H9 (cell line): ENCODE measurements at regions not wholly inside any gene's neighbourhood (a gene's known extent, or its start where the extent isn't known, plus 50 kb on each side); places are given as distances from the start of the nearest gene placed in this dataset.

Experiments
- DNase-seq: peaks from one replicate; pipeline ENCODE4 v3.0.0-alpha.2; 2017
- H2AFZ ChIP-seq: one replicate; pipeline ENCODE4 v1.6.1; 2013; ENCODE audit warnings: mild to moderate bottlenecking, low read length, control low read depth, moderate library complexity
- H2AK5ac ChIP-seq: 2 replicates; pipeline ENCODE4 v1.6.1; 2013; ENCODE audit warnings: low read length, control low read depth, mixed read lengths; ENCODE audit not compliant: insufficient read length
- H2BK120ac ChIP-seq: one replicate; pipeline ENCODE4 v1.6.1; 2013; ENCODE audit warnings: low read depth, mild to moderate bottlenecking, low read length, control low read depth, inconsistent platforms; ENCODE audit not compliant: poor library complexity, severe bottlenecking
- H2BK12ac ChIP-seq: 2 replicates; pipeline ENCODE4 v1.6.1; 2013; ENCODE audit warnings: low read length, control low read depth, mixed read lengths, low read depth; ENCODE audit not compliant: insufficient read length
- H2BK15ac ChIP-seq: 2 replicates; pipeline ENCODE4 v1.6.1; 2013; ENCODE audit warnings: low read depth, low read length, control low read depth
- H2BK20ac ChIP-seq: one replicate; pipeline ENCODE4 v1.6.1; 2013; ENCODE audit warnings: low read depth, mild to moderate bottlenecking, low read length, control low read depth, inconsistent platforms; ENCODE audit not compliant: poor library complexity, severe bottlenecking
- H2BK5ac ChIP-seq: 2 replicates; pipeline ENCODE4 v1.6.1; 2013; ENCODE audit warnings: low read length, control low read depth, mixed read lengths; ENCODE audit not compliant: insufficient read length
- H3K14ac ChIP-seq: 2 replicates; pipeline ENCODE4 v1.6.1; 2013; ENCODE audit warnings: low read length, control low read depth; ENCODE audit not compliant: insufficient read depth
- H3K18ac ChIP-seq: 2 replicates; pipeline ENCODE4 v1.6.1; 2013; ENCODE audit warnings: low read depth, mild to moderate bottlenecking, mixed read lengths, low read length, control low read depth; ENCODE audit not compliant: insufficient read length
- H3K23ac ChIP-seq: 2 replicates; pipeline ENCODE4 v1.6.1; 2013; ENCODE audit warnings: low read length, control low read depth, mixed read lengths, low read depth; ENCODE audit not compliant: insufficient read length
- H3K23me2 ChIP-seq: 2 replicates; pipeline ENCODE4 v1.6.1; 2013; ENCODE audit warnings: low read depth, mild to moderate bottlenecking, mixed read lengths, low read length, control low read depth; ENCODE audit not compliant: insufficient read length, poor library complexity, severe bottlenecking
- H3K27ac ChIP-seq: 2 replicates; pipeline ENCODE4 v1.5.1; 2013; ENCODE audit warnings: low read length, control low read depth, mixed read lengths, low read depth; ENCODE audit not compliant: insufficient read length
- H3K27me3 ChIP-seq: 2 replicates; pipeline ENCODE4 v1.6.1; 2013; ENCODE audit warnings: low read length, control low read depth, inconsistent platforms; ENCODE audit not compliant: insufficient read depth
- H3K4ac ChIP-seq: 2 replicates; pipeline ENCODE4 v1.6.1; 2013; ENCODE audit warnings: low read depth, mild to moderate bottlenecking, control low read depth, inconsistent platforms, low read length, moderate library complexity
- H3K4me1 ChIP-seq: 2 replicates; pipeline ENCODE4 v1.6.1; 2013; ENCODE audit warnings: low read length, control low read depth, inconsistent platforms; ENCODE audit not compliant: insufficient read depth
- H3K4me2 ChIP-seq: 2 replicates; pipeline ENCODE4 v1.6.1; 2013; ENCODE audit warnings: low read length, control low read depth, mixed read lengths; ENCODE audit not compliant: insufficient read length, insufficient read depth
- H3K56ac ChIP-seq: 2 replicates; pipeline ENCODE4 v1.6.1; 2013; ENCODE audit warnings: low read depth, mild to moderate bottlenecking, mixed read lengths, low read length, control low read depth; ENCODE audit not compliant: insufficient read length
- H3K79me1 ChIP-seq: 2 replicates; pipeline ENCODE4 v1.6.1; 2013; ENCODE audit warnings: low read depth, mild to moderate bottlenecking, moderate library complexity, low read length, control low read depth, inconsistent platforms; ENCODE audit not compliant: insufficient read depth, poor library complexity, severe bottlenecking
- H3K79me2 ChIP-seq: 2 replicates; pipeline ENCODE4 v1.6.1; 2013; ENCODE audit warnings: low read length, control low read depth, inconsistent platforms; ENCODE audit not compliant: insufficient read depth
- H3K9ac ChIP-seq: 2 replicates; pipeline ENCODE4 v1.6.1; 2013; ENCODE audit warnings: low read length, control low read depth, mixed read lengths; ENCODE audit not compliant: insufficient read length; ENCODE audit errors: extremely low read depth
- H3K9me3 ChIP-seq: one replicate; pipeline ENCODE4 v1.6.1; 2013; ENCODE audit warnings: low read depth, low read length, inconsistent platforms; ENCODE audit not compliant: control insufficient read depth
- H3T11ph ChIP-seq: one replicate; pipeline ENCODE4 v1.6.1; 2013; ENCODE audit warnings: mild to moderate bottlenecking, low read length, control low read depth, inconsistent platforms
- H4K20me1 ChIP-seq: one replicate; pipeline ENCODE4 v1.6.1; 2013; ENCODE audit not compliant: control insufficient read depth, insufficient read length, insufficient read depth
- H4K5ac ChIP-seq: 2 replicates; pipeline ENCODE4 v1.6.1; 2013; ENCODE audit warnings: low read depth, mild to moderate bottlenecking, mixed read lengths, low read length, control low read depth; ENCODE audit not compliant: insufficient read length
- H4K8ac ChIP-seq: replicated peaks from 2 replicates; pipeline ENCODE4 v1.6.1; 2013; ENCODE audit warnings: low read length, control low read depth, mixed read lengths, low read depth; ENCODE audit not compliant: insufficient read length
- H4K91ac ChIP-seq: 2 replicates; pipeline ENCODE4 v1.6.1; 2013; ENCODE audit warnings: low read depth, mild to moderate bottlenecking, moderate library complexity, mixed read lengths, low read length, control low read depth; ENCODE audit not compliant: insufficient read length
- H3K27ac Mint-ChIP-seq, 3 experiments: 2 replicates in 2 of 3; 3 replicates in 1 of 3; pipeline ENCODE4 v1.8.0; 2020 to 2021; ENCODE audit warnings: mixed read lengths in 3 of 3, mild to moderate bottlenecking in 1 of 3, moderate library complexity in 1 of 3
- H3K27me3 Mint-ChIP-seq: 2 replicates; pipeline ENCODE4 v1.8.0; 2021; ENCODE audit warnings: low read depth, mild to moderate bottlenecking, moderate library complexity, mixed read lengths
- H3K36me3 Mint-ChIP-seq, 3 experiments: 2 replicates in 2 of 3; 3 replicates in 1 of 3; pipeline ENCODE4 v1.8.0; 2020 to 2021; ENCODE audit warnings: low read depth in 3 of 3, mixed read lengths in 3 of 3; ENCODE audit not compliant: insufficient read depth in 1 of 3
- H3K4me1 Mint-ChIP-seq, 2 experiments: 2 replicates each; pipeline ENCODE4 v1.8.0; 2020; ENCODE audit warnings: mixed read lengths in 2 of 2
- H3K4me3 Mint-ChIP-seq, 2 experiments: 2 replicates in 1 of 2; 3 replicates in 1 of 2; pipeline ENCODE4 v1.8.0; 2020 to 2021; ENCODE audit warnings: mild to moderate bottlenecking in 2 of 2, mixed read lengths in 2 of 2, moderate library complexity in 1 of 2
- H3K9me3 Mint-ChIP-seq, 2 experiments: 2 replicates in 1 of 2; 3 replicates in 1 of 2; pipeline ENCODE4 v1.8.0; 2020; ENCODE audit warnings: mild to moderate bottlenecking in 2 of 2, mixed read lengths in 2 of 2, moderate library complexity in 1 of 2
- TF ChIP-seq, protein P1 (sequence below): fragments of 200-600 bp; sonication (generic); conservative IDR thresholded peaks from 3 replicates; pipeline ENCODE4 v1.8.0; 2021; ENCODE audit warnings: antibody characterized with exemption, mild to moderate bottlenecking

DNA sequence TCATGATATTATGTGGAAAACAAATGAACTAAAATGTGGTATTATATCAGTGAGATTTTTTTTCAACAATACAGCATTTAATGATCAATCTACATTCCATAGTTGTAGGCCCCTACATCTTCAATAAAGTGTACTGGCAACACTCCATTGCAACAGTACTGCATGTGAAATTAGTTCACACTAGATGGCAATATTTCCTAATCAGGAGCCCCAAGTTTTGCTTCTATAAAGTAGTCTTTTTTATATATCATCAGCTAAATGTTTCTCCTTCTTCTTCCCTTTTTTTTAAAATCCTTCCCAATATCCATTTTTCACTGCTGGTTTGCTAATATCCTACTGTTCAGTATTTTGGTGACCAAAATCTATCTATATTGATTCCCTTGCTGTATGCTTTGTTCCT, 528.3 kb upstream of the ATXN8OS start:
- H3K9ac ChIP-seq, result no peak overlapping the region
- no peaks in the 10 kb centered on the region for H3K23me2 ChIP-seq
- no peaks in the 10 kb centered on the region for H3K9me3 ChIP-seq
- no peak overlapping the region for H4K5ac ChIP-seq
- H3K18ac ChIP-seq, result no peak overlapping the region
- H2BK20ac ChIP-seq, result no peak overlapping the region
- H3K4me2 ChIP-seq, result no peak overlapping the region
- no peak overlapping the region for H3K23ac ChIP-seq
- H3T11ph ChIP-seq, result no peak overlapping the region
- H3K56ac ChIP-seq, result no peak overlapping the region
- no peak for DNase-seq
- H3K4me1 ChIP-seq, result no peaks in the 10 kb centered on the region
- H3K4ac ChIP-seq, result no peak overlapping the region
- H2BK15ac ChIP-seq, result no peak overlapping the region
- Mint-ChIP-seq H3K36me3 (no peaks in the 10 kb centered on the region; a peak in 2 of 7 replicates), H3K27me3 (no peaks in the 10 kb centered on the region), H3K9me3 (peaks cover 0 to 4% of the 10 kb centered on the region in 2 experiments; a peak in 2 of 5 replicates), H3K4me3 (no peak overlapping the region), H3K4me1 (peaks cover 12 to 13% of the 10 kb centered on the region in 2 experiments), H3K27ac (peak overlapping the region in 2 of 3 experiments; percentile 60 to 92; a peak in 5 of 7 replicates)
- H2BK120ac ChIP-seq, result no peak overlapping the region
- H4K20me1 ChIP-seq, result no peaks in the 10 kb centered on the region
- no peak overlapping the region for H3K27ac ChIP-seq
- H2AFZ ChIP-seq, result no peak overlapping the region
- H3K79me2 ChIP-seq, result no peaks in the 10 kb centered on the region
- H2AK5ac ChIP-seq, result no peak overlapping the region
- TF ChIP-seq, protein P1, sequence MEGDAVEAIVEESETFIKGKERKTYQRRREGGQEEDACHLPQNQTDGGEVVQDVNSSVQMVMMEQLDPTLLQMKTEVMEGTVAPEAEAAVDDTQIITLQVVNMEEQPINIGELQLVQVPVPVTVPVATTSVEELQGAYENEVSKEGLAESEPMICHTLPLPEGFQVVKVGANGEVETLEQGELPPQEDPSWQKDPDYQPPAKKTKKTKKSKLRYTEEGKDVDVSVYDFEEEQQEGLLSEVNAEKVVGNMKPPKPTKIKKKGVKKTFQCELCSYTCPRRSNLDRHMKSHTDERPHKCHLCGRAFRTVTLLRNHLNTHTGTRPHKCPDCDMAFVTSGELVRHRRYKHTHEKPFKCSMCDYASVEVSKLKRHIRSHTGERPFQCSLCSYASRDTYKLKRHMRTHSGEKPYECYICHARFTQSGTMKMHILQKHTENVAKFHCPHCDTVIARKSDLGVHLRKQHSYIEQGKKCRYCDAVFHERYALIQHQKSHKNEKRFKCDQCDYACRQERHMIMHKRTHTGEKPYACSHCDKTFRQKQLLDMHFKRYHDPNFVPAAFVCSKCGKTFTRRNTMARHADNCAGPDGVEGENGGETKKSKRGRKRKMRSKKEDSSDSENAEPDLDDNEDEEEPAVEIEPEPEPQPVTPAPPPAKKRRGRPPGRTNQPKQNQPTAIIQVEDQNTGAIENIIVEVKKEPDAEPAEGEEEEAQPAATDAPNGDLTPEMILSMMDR, result peak; percentile 51; the same call in 2 of the 3 replicates
- H3K14ac ChIP-seq, result no peak overlapping the region
- H4K8ac ChIP-seq, result no peak overlapping the region
- H3K27me3 ChIP-seq, result no peaks in the 10 kb centered on the region
- H3K79me1 ChIP-seq, result no peaks in the 10 kb centered on the region
- H2BK12ac ChIP-seq, result no peak overlapping the region
- no peak overlapping the region for H2BK5ac ChIP-seq
- no peak overlapping the region for H4K91ac ChIP-seq
